GM19238 (cell line): ENCODE measurements at regions not wholly inside any gene's neighbourhood (a gene's known extent, or its start where the extent isn't known, plus 50 kb on each side); places are given as distances from the start of the nearest gene placed in this dataset.

ENCODE experiments used
- DNase-seq: peaks from one replicate; pipeline ENCODE4 v3.0.0; 2011; ENCODE audit warnings: low spot score; ENCODE audit not compliant: insufficient read length

DNA sequence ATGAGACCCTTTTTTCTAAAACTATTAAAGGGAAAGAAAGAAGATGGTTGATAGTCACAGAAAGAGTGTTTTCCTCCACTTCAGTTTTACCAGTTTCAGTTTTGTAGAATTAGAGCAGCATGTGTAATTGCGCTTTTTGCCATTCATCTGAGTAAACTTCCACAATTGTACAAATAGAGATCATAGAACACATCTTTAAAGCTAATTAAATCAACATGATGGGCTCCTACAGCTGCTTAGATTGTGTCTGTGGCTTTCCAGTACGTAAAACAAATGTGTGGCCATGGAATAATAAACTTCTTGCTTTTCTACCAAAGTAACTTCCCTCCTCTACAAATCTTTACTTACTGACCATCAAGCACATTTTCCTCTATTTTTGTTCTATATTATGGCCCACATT lies 84.2 kb upstream of the LRIG3 start:
- no peak for DNase-seq

DNA sequence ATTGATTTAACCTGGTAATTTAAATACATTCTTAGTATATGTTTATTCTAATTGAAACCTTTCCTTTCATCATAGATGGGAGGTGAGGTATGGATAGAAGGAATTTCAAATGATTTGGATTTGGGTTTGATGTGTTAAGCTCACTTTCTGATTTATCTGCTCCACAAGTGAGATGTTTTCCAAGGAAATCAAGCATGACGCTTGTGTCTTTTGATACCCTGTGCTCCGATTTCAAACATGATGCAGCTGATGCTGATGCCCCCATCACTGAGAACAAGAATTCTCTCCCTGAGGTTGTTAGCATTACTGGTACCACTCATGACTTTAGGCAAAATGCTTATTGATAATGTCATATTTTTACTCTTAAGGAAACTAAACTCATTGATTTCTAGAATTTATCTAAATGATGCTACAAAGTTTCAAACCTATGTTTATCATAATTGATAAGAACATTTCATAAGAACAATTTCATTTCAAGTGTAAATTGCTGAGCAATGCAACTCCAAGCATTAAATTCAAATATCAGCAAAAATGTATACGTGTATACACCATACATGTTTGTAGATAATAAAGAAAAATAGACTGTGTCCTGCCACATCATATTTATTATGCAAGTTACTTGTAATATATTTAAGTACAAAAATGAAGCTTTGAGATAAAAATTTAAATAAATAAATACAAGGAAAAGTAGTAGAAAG lies 75.5 kb upstream of the LRIG3 start:
- DNase-seq = no peak

DNA sequence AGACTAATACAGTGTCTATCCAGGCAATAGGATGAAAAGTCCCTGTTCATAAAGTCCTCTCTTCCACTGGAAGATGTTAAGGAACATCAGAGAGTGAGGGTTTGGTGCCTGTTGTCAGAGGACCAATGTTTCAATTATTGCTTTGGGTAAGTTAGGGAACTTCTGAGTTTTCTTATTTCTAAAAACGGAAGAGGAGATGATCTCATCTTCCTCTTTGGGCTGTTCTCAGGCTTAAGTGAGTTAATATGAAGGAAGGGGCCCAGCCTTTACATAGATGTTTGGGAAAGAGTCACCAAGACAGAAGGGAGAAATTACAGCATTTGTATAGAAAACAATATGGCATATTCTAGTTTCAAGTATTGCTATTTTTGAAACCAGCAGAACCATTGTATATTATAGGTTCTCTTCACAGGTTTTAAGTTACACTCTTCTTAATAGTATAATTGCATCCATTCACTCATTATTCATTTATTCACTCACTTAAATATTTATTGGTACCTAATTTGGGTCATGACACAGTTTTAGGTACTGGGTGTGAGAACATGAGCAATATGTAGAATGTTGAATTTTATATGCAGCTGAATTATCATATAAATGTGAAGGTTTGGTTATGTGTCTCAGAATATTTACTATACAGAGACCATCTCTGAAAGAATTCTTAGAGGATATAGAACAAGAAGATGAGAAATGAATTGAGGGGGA lies 68.5 kb upstream of the LRIG3 start:
- no peak for DNase-seq

- DNase-seq = no peak
Observed at GRCh38 chr12:58981961-58982360, 61.7 kb upstream of the LRIG3 start.

DNA sequence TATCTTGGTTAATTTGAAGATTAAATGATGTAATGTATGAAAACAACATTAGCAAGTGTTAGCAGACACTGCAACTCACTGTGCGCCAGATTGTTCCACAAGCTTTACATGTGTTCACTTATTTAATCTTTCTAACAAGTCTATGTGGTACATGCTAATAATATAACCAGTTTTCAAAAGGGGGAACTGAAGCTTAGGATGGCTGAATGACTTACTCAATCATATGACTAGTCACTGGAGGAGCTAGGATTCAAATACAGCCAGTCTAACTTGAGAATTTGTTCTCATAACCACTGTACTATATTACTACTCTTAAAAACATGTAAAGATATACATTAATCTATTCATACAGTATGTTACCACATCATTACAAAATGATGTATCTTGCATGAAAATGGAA lies 60.5 kb upstream of the LRIG3 start:
- no peak for DNase-seq

GRCh38 chr12:58978717-58979116 lies 58.4 kb upstream of the LRIG3 start:
- no peak for DNase-seq

- no peak for DNase-seq
Observed at GRCh38 chr12:58977476-58977875, 57.2 kb upstream of the LRIG3 start.

DNA sequence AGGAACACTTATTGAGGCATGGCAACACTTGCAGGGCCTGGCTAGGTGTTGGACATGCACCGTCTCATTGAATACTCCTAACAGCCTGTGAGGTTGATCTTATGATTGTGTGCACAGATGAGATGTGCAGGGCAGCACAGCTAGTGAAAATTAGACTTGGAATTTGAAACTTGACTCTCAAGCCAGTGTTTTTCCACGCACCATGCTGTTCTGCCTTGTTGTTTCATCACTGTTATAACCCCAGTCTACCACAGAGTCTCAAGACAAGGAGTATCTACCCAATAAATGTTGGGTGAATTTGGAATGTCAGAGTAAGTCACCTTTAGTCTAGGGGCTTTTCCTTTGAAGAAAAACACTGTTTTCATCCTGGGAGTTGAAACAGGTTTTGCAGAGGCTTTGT lies 55.8 kb upstream of the LRIG3 start:
- DNase-seq = no peak
